ENCODE measurements at regions not wholly inside any gene's neighbourhood (a gene's known extent, or its start where the extent isn't known, plus 50 kb on each side); places are given as distances from the start of the nearest gene placed in this dataset.
"Not testable (repeated sequence)": the region's sequence is repeated elsewhere in the genome, so short reads cannot be mapped to it uniquely, and the experiment has no call there.

GRCh38 chr5:18379189-18379588 is 744.9 kb downstream of the TAF11L14 start:
- no peak for DNase-seq

- DNase-seq = no peak
These were observed 746.6 kb downstream of the TAF11L14 start for GRCh38 chr5:18380729-18381362.

GRCh38 chr5:18393565-18394442 is 759.5 kb downstream of the TAF11L14 start:
- DNase-seq = peak; percentile 66

GRCh38 chr5:18394443-18394804 is 760.2 kb downstream of the TAF11L14 start:
- DNase-seq = no peak

- no peak for DNase-seq
These were observed 761.2 kb downstream of the TAF11L14 start for GRCh38 chr5:18395126-18396110.

GRCh38 chr5:18397371-18397770 is 763.1 kb downstream of the TAF11L14 start:
- DNase-seq = peak; percentile 7

GRCh38 chr5:18397891-18398290 is 763.6 kb downstream of the TAF11L14 start:
- DNase-seq = no peak

GRCh38 chr5:18399461-18400327 is 765.4 kb downstream of the TAF11L14 start:
- not testable (repeated sequence) for DNase-seq

- no peak for DNase-seq
These were observed 768.9 kb downstream of the TAF11L14 start for GRCh38 chr5:18403141-18403540.

GRCh38 chr5:18403941-18404438 is 769.7 kb downstream of the TAF11L14 start:
- DNase-seq = no peak

GRCh38 chr5:18420711-18421110 is 786.5 kb downstream of the TAF11L14 start:
- DNase-seq = no peak

GRCh38 chr5:18433336-18433735 is 799.1 kb downstream of the TAF11L14 start:
- DNase-seq = no peak

GRCh38 chr5:18438126-18438525 is 803.9 kb downstream of the TAF11L14 start:
- DNase-seq = no peak

- no peak for DNase-seq
These were observed 821.3 kb downstream of the TAF11L14 start for GRCh38 chr5:18455521-18455920.

- no peak for DNase-seq
These were observed 823.0 kb downstream of the TAF11L14 start for GRCh38 chr5:18457255-18457654.

GRCh38 chr5:18461766-18462165 is 827.5 kb downstream of the TAF11L14 start:
- no peak for DNase-seq

GRCh38 chr5:18465833-18466681 is 831.8 kb downstream of the TAF11L14 start:
- DNase-seq = peak; percentile 77

GRCh38 chr5:18466731-18467130 is 832.5 kb downstream of the TAF11L14 start:
- DNase-seq = no peak

GRCh38 chr5:18471791-18472190 is 837.5 kb downstream of the TAF11L14 start:
- not testable (repeated sequence) for DNase-seq

- no peak for DNase-seq
These were observed 849.2 kb downstream of the TAF11L14 start for GRCh38 chr5:18483451-18483850.

GRCh38 chr5:18487928-18488480 is 853.7 kb downstream of the TAF11L14 start:
- no peak for DNase-seq

Data from hematopoietic multipotent progenitor cell treated with erythropoietin and hydrocortisone succinate and interleukin-3 and kit ligand, for 6 days (in vitro differentiated cells).